HEK293 (cell line): ENCODE measurements at regions not wholly inside any gene's neighbourhood (a gene's known extent, or its start where the extent isn't known, plus 50 kb on each side); places are given as distances from the start of the nearest gene placed in this dataset.

ENCODE experiments used
- GLI2 ChIP-seq: fragments of 450-650 bp; formaldehyde crosslinking; IDR thresholded peaks from 2 replicates; pipeline ENCODE4; 2017; ENCODE audit warnings: missing biosample characterization, missing genetic modification characterization, low read depth, borderline replicate concordance
- MYNN ChIP-seq: fragments of 450-650 bp; formaldehyde crosslinking; IDR thresholded peaks from 2 replicates; pipeline ENCODE4 v1.5.1; 2016; ENCODE audit warnings: missing biosample characterization, missing genetic modification characterization, borderline replicate concordance
- SP2 ChIP-seq: fragments of 450-650 bp; formaldehyde crosslinking; IDR thresholded peaks from 2 replicates; pipeline ENCODE4 v1.5.1; 2016; ENCODE audit warnings: missing biosample characterization, missing genetic modification characterization
- WT1 ChIP-seq: fragments of 450-650 bp; formaldehyde crosslinking; IDR thresholded peaks from 2 replicates; pipeline ENCODE4 v1.5.1; 2016; ENCODE audit warnings: missing biosample characterization, missing genetic modification characterization
- YY1 ChIP-seq: fragments of 450-650 bp; formaldehyde crosslinking; IDR thresholded peaks from 2 replicates; pipeline ENCODE4 v1.5.1; 2018; ENCODE audit warnings: missing biosample characterization, missing genetic modification characterization
- ZBTB17 ChIP-seq: fragments of 450-650 bp; formaldehyde crosslinking; IDR thresholded peaks from 2 replicates; pipeline ENCODE4 v1.5.1; 2016; ENCODE audit warnings: missing biosample characterization, missing genetic modification characterization
- ZBTB48 ChIP-seq: fragments of 450-650 bp; formaldehyde crosslinking; IDR thresholded peaks from 2 replicates; pipeline ENCODE4 v1.5.1; 2016; ENCODE audit warnings: missing biosample characterization, missing genetic modification characterization
- ZBTB7A ChIP-seq: fragments of 450-650 bp; formaldehyde crosslinking; IDR thresholded peaks from 2 replicates; pipeline ENCODE4 v1.5.1; 2016; ENCODE audit warnings: low read depth, missing biosample characterization, missing genetic modification characterization
- ZNF175 ChIP-seq: fragments of 450-650 bp; formaldehyde crosslinking; IDR thresholded peaks from 2 replicates; pipeline ENCODE4 v1.5.1; 2016; ENCODE audit warnings: missing biosample characterization, missing genetic modification characterization
- ZNF610 ChIP-seq: fragments of 450-650 bp; formaldehyde crosslinking; IDR thresholded peaks from 2 replicates; pipeline ENCODE4 v1.5.1; 2016; ENCODE audit warnings: missing biosample characterization, missing genetic modification characterization, borderline replicate concordance
- TF ChIP-seq, protein P1 (sequence below): fragments of 450-650 bp; formaldehyde crosslinking; IDR thresholded peaks from 2 replicates; pipeline ENCODE4 v1.5.1; 2016; ENCODE audit warnings: missing biosample characterization, missing genetic modification characterization
- TF ChIP-seq, protein P2 (sequence below): fragments of 450-650 bp; formaldehyde crosslinking; IDR thresholded peaks from 2 replicates; pipeline ENCODE4 v1.5.1; 2016; ENCODE audit warnings: missing biosample characterization, missing genetic modification characterization
- TF ChIP-seq, protein P3 (sequence below): fragments of 450-650 bp; formaldehyde crosslinking; IDR thresholded peaks from 2 replicates; pipeline ENCODE4 v1.5.1; 2016; ENCODE audit warnings: missing biosample characterization, missing genetic modification characterization

DNA sequence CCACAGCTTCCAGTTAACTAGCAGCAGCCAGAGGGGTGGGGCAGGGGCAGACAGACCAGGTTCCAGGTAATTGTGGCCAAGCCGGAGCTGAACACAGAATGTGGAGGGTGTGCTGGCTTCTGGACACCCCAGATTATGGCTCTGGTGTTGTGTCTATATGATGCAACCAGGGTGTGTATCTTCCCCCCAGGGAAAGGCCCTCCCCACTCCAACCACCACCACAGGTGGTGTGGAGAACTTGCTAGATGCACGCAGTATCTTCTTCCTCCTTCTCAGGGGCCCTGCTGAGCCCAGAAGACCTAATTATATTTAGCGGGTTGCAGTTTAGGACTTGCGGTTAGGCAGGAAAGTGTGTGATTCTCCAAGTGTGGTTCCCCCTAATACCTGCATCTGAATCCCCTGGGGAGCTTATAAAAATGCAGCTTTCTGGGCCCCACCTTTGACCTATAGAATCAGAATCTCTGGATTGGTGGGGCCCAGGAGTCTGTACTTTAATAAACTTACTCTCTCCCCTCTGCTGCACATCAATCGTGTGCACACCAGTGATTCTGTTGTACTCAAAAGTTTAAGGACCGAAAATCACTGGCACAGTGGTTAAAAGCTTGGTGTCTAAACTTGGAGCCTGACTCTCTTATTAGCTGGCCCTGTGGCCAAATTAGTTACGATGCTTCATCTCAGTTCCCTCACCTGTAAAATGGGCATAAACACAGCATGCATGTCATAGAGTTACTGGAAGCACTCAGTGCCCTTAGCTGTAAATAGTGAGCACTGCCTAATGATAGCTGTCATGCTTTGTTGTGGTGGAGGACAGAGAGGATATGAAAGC lies 379.1 kb upstream of the PROK2 start:
- TF ChIP-seq ZBTB17 (tag by site-specific recombination) (no peak), ZNF610 (tag by site-specific recombination) (no peak), MYNN (no peak), GLI2 (tag by site-specific recombination) (no peak), WT1 (tag by site-specific recombination) (no peak), YY1 (tag by site-specific recombination) (no peak), SP2 (no peak), ZNF175 (tag by site-specific recombination) (no peak), ZBTB48 (tag by site-specific recombination) (no peak), ZBTB7A (tag by site-specific recombination) (no peak)
- TF ChIP-seq, protein P1, sequence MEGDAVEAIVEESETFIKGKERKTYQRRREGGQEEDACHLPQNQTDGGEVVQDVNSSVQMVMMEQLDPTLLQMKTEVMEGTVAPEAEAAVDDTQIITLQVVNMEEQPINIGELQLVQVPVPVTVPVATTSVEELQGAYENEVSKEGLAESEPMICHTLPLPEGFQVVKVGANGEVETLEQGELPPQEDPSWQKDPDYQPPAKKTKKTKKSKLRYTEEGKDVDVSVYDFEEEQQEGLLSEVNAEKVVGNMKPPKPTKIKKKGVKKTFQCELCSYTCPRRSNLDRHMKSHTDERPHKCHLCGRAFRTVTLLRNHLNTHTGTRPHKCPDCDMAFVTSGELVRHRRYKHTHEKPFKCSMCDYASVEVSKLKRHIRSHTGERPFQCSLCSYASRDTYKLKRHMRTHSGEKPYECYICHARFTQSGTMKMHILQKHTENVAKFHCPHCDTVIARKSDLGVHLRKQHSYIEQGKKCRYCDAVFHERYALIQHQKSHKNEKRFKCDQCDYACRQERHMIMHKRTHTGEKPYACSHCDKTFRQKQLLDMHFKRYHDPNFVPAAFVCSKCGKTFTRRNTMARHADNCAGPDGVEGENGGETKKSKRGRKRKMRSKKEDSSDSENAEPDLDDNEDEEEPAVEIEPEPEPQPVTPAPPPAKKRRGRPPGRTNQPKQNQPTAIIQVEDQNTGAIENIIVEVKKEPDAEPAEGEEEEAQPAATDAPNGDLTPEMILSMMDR = no peak
- TF ChIP-seq, protein P2, sequence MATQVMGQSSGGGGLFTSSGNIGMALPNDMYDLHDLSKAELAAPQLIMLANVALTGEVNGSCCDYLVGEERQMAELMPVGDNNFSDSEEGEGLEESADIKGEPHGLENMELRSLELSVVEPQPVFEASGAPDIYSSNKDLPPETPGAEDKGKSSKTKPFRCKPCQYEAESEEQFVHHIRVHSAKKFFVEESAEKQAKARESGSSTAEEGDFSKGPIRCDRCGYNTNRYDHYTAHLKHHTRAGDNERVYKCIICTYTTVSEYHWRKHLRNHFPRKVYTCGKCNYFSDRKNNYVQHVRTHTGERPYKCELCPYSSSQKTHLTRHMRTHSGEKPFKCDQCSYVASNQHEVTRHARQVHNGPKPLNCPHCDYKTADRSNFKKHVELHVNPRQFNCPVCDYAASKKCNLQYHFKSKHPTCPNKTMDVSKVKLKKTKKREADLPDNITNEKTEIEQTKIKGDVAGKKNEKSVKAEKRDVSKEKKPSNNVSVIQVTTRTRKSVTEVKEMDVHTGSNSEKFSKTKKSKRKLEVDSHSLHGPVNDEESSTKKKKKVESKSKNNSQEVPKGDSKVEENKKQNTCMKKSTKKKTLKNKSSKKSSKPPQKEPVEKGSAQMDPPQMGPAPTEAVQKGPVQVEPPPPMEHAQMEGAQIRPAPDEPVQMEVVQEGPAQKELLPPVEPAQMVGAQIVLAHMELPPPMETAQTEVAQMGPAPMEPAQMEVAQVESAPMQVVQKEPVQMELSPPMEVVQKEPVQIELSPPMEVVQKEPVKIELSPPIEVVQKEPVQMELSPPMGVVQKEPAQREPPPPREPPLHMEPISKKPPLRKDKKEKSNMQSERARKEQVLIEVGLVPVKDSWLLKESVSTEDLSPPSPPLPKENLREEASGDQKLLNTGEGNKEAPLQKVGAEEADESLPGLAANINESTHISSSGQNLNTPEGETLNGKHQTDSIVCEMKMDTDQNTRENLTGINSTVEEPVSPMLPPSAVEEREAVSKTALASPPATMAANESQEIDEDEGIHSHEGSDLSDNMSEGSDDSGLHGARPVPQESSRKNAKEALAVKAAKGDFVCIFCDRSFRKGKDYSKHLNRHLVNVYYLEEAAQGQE = no peak
- TF ChIP-seq, protein P3, sequence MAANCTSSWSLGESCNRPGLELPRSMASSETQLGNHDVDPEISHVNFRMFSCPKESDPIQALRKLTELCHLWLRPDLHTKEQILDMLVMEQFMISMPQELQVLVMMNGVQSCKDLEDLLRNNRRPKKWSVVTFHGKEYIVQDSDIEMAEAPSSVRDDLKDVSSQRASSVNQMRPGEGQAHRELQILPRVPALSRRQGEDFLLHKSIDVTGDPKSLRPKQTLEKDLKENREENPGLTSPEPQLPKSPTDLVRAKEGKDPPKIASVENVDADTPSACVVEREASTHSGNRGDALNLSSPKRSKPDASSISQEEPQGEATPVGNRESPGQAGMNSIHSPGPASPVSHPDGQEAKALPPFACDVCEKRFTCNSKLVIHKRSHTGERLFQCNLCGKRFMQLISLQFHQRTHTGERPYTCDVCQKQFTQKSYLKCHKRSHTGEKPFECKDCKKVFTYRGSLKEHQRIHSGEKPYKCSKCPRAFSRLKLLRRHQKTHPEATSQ (tag by site-specific recombination) = no peak
